ENCODE measurements at regions not wholly inside any gene's neighbourhood (a gene's known extent, or its start where the extent isn't known, plus 50 kb on each side); places are given as distances from the start of the nearest gene placed in this dataset.

- no peak for DNase-seq
Measured at GRCh38 chr12:77488041-77488620, 342.6 kb upstream of the NAV3 start.

- no peak for DNase-seq
Measured at GRCh38 chr12:77486872-77487271, 343.8 kb upstream of the NAV3 start.

GRCh38 chr12:77485961-77486854 lies 344.5 kb upstream of the NAV3 start:
- no peak for DNase-seq

- DNase-seq = no peak
Measured at GRCh38 chr12:77481687-77482086, 349.0 kb upstream of the NAV3 start.

- no peak for DNase-seq
Measured at GRCh38 chr12:77477907-77478533, 352.7 kb upstream of the NAV3 start.

- no peak for DNase-seq
Measured at GRCh38 chr12:77471801-77472200, 358.9 kb upstream of the NAV3 start.

GRCh38 chr12:77469578-77470333 lies 360.9 kb upstream of the NAV3 start:
- no peak for DNase-seq

GRCh38 chr12:77442633-77443032 lies 377.3 kb upstream of the E2F7 start:
- DNase-seq = no peak

GRCh38 chr12:77439749-77440148 lies 374.4 kb upstream of the E2F7 start:
- DNase-seq = no peak

GRCh38 chr12:77438644-77439043 lies 373.3 kb upstream of the E2F7 start:
- DNase-seq = no peak

GRCh38 chr12:77437206-77437605 lies 371.8 kb upstream of the E2F7 start:
- DNase-seq = no peak

- DNase-seq = no peak
Measured at GRCh38 chr12:77435446-77436091, 370.2 kb upstream of the E2F7 start.

- DNase-seq = no peak
Measured at GRCh38 chr12:77433799-77434198, 368.4 kb upstream of the E2F7 start.

GRCh38 chr12:77429426-77429825 lies 364.1 kb upstream of the E2F7 start:
- no peak for DNase-seq

- no peak for DNase-seq
Measured at GRCh38 chr12:77421152-77421551, 355.8 kb upstream of the E2F7 start.

- DNase-seq = no peak
Measured at GRCh38 chr12:77409551-77409950, 344.2 kb upstream of the E2F7 start.

- no peak for DNase-seq
Measured at GRCh38 chr12:77407931-77408330, 342.6 kb upstream of the E2F7 start.

- no peak for DNase-seq
Measured at GRCh38 chr12:77406219-77406905, 341.0 kb upstream of the E2F7 start.

GRCh38 chr12:77402716-77403115 lies 337.3 kb upstream of the E2F7 start:
- peak; percentile 28 for DNase-seq

- no peak for DNase-seq
Measured at GRCh38 chr12:77401770-77402081, 336.4 kb upstream of the E2F7 start.

- DNase-seq = no peak
Measured at GRCh38 chr12:77401064-77401769, 335.8 kb upstream of the E2F7 start.
